ENCODE measurements at regions not wholly inside any gene's neighbourhood (a gene's known extent, or its start where the extent isn't known, plus 50 kb on each side); places are given as distances from the start of the nearest gene placed in this dataset.

DNA sequence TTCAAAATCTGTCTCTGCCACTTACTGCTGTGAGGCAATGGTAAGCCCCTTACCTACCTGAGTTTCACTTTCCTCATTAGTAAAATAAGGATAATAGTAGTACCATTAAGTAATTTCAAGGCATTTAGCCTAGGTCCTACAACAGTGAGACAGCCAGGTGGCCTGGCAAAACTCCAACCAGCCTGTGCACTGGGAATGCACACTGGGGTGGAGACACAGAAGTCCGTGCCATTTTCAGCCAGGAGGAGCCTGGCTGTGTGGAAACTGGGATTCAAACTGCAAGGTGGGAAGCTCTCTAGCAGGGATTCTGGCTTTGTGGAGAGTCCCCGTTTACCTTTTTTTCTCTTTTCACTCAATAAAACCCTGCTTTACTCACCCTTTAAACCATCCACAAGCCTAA, 630.4 kb downstream of the PRELID2 start:
- Histone ChIP-seq H4K20me1 (ENCODE audit: insufficient read depth, low read length) (no peaks in the 10 kb centered on the region), H3K27me3 (ENCODE audit: control insufficient read depth in 1 of 2, insufficient read depth in 2 of 2, low read length in 2 of 2) (no peaks in the 10 kb centered on the region), H3K9me3 (ENCODE audit: low read length) (no peaks in the 10 kb centered on the region), H3K27ac (ENCODE audit: extremely low read length, insufficient read depth, low read length) (no peak overlapping the region), H3K4me1 (ENCODE audit: insufficient read depth, low read length) (no peaks in the 10 kb centered on the region), H3K4me3 (replicated peaks in 1 of 3; ENCODE audit: insufficient read depth in 1 of 3, low read depth in 2 of 3, low read length in 3 of 3) (no peak overlapping the region), H2AFZ (ENCODE audit: low read length) (no peak overlapping the region), H3K9ac (ENCODE audit: insufficient read depth, low read depth, low read length) (no peak overlapping the region), H3K4me2 (ENCODE audit: low read depth, low read length) (no peak overlapping the region), H3K36me3 (replicated peaks in 1 of 2; ENCODE audit: control insufficient read depth in 1 of 2, insufficient read depth in 2 of 2, low read length in 2 of 2) (no peaks in the 10 kb centered on the region), H3K79me2 (ENCODE audit: insufficient read depth, low read length) (no peaks in the 10 kb centered on the region)
- FAIRE-seq (no peak), DNase-seq (ENCODE audit: low spot score) (no peak), ATAC-seq (no peak)
- WGBS (ENCODE audit: low lambda C conversion rate) = 5% methylated on average over 1 of the region's 2 CpGs
- TF ChIP-seq ZBTB3 (CRISPR knock-in tag; IDR thresholded peaks at IDR 0.05; ENCODE audit: borderline replicate concordance, low read depth) (no peak), ZNF563 (CRISPR knock-in tag; IDR thresholded peaks at IDR 0.05) (no peak), ZNF850 (CRISPR knock-in tag; conservative IDR thresholded peaks at IDR 0.05) (no peak), ZNF747 (CRISPR knock-in tag; IDR thresholded peaks at IDR 0.05; ENCODE audit: borderline replicate concordance) (no peak), SRSF4 (IDR thresholded peaks at IDR 0.05; ENCODE audit: low read depth, low read length, poor library complexity, severe bottlenecking) (no peak), TBX3 (IDR thresholded peaks at IDR 0.05; ENCODE audit: borderline replicate concordance) (no peak), CBX2 (IDR thresholded peaks at IDR 0.05; ENCODE audit: low read depth, low read length) (no peak), CBX2 (CRISPR knock-in tag; IDR thresholded peaks at IDR 0.05; ENCODE audit: low read depth) (no peak), SP2 (CRISPR knock-in tag; IDR thresholded peaks at IDR 0.05) (no peak), ZNF883 (CRISPR knock-in tag; IDR thresholded peaks at IDR 0.05; ENCODE audit: not compliant biosample characterization) (no peak), ZNF30 (CRISPR knock-in tag; IDR thresholded peaks at IDR 0.05) (no peak), PHB2 (IDR thresholded peaks at IDR 0.05; ENCODE audit: partially characterized antibody) (no peak), ZNF777 (CRISPR knock-in tag; IDR thresholded peaks at IDR 0.05) (no peak), ZBTB1 (CRISPR knock-in tag; IDR thresholded peaks at IDR 0.05; ENCODE audit: borderline replicate concordance) (no peak), SMC3 (IDR thresholded peaks at IDR 0.05; ENCODE audit: low read length) (no peak), NR3C1 (CRISPR knock-in tag; IDR thresholded peaks at IDR 0.05) (no peak)
- TF ChIP-seq, protein P1, sequence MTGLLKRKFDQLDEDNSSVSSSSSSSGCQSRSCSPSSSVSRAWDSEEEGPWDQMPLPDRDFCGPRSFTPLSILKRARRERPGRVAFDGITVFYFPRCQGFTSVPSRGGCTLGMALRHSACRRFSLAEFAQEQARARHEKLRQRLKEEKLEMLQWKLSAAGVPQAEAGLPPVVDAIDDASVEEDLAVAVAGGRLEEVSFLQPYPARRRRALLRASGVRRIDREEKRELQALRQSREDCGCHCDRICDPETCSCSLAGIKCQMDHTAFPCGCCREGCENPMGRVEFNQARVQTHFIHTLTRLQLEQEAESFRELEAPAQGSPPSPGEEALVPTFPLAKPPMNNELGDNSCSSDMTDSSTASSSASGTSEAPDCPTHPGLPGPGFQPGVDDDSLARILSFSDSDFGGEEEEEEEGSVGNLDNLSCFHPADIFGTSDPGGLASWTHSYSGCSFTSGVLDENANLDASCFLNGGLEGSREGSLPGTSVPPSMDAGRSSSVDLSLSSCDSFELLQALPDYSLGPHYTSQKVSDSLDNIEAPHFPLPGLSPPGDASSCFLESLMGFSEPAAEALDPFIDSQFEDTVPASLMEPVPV (CRISPR knock-in tag; IDR thresholded peaks at IDR 0.05) = no peak
- TF ChIP-seq, protein P2, sequence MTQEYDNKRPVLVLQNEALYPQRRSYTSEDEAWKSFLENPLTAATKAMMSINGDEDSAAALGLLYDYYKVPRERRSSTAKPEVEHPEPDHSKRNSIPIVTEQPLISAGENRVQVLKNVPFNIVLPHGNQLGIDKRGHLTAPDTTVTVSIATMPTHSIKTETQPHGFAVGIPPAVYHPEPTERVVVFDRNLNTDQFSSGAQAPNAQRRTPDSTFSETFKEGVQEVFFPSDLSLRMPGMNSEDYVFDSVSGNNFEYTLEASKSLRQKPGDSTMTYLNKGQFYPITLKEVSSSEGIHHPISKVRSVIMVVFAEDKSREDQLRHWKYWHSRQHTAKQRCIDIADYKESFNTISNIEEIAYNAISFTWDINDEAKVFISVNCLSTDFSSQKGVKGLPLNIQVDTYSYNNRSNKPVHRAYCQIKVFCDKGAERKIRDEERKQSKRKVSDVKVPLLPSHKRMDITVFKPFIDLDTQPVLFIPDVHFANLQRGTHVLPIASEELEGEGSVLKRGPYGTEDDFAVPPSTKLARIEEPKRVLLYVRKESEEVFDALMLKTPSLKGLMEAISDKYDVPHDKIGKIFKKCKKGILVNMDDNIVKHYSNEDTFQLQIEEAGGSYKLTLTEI (CRISPR knock-in tag; conservative IDR thresholded peaks at IDR 0.05) = no peak
- TF ChIP-seq, protein P3, sequence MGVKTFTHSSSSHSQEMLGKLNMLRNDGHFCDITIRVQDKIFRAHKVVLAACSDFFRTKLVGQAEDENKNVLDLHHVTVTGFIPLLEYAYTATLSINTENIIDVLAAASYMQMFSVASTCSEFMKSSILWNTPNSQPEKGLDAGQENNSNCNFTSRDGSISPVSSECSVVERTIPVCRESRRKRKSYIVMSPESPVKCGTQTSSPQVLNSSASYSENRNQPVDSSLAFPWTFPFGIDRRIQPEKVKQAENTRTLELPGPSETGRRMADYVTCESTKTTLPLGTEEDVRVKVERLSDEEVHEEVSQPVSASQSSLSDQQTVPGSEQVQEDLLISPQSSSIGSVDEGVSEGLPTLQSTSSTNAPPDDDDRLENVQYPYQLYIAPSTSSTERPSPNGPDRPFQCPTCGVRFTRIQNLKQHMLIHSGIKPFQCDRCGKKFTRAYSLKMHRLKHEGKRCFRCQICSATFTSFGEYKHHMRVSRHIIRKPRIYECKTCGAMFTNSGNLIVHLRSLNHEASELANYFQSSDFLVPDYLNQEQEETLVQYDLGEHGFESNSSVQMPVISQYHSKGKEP (CRISPR knock-in tag; IDR thresholded peaks at IDR 0.05) = no peak
- intact Hi-C loops (cut with micrococcal nuclease; ENCODE audit: unreplicated experiment) = no loop called here
- ChIA-PET POLR2A (no interaction called here), CTCF (ENCODE audit: low intra/inter-chr PET ratio, low total read pairs) (no interaction called here)
- in situ Hi-C loops (cut with HindIII; ENCODE audit: extremely low pct_ligation_motif_present, low pct_unique_long_range_greater_than_20kb) = no loop called here
- no TSS peak for BruUV-seq (replicated peaks)

Data from HepG2 (cell line).